ENCODE measurements at regions not wholly inside any gene's neighbourhood (a gene's known extent, or its start where the extent isn't known, plus 50 kb on each side); places are given as distances from the start of the nearest gene placed in this dataset.

- no peak overlapping the region for H3K18ac ChIP-seq (ENCODE audit: low read length)
- WGBS (ENCODE audit: extremely low coverage, insufficient coverage, insufficient read length) = no CpG with 5 or more reads among the region's 5 CpGs
- no peak overlapping the region for H2BK12ac ChIP-seq (ENCODE audit: low read length)
- H3K23ac ChIP-seq (ENCODE audit: low read length) = no peak overlapping the region
- no peak for DNase-seq
- peaks cover 8% of the 10 kb centered on the region for H3K9me3 ChIP-seq (ENCODE audit: insufficient read depth, low read depth, low read length)
- H4K12ac ChIP-seq (ENCODE audit: low read depth, low read length) = no peak overlapping the region
- no peak overlapping the region for H4K8ac ChIP-seq (ENCODE audit: low read depth, low read length)
- no peak overlapping the region for H4K91ac ChIP-seq (ENCODE audit: low read depth, low read length)
- H3K36me3 ChIP-seq (ENCODE audit: control insufficient read depth in 1 of 2, insufficient read depth in 2 of 2, low read length in 2 of 2) = no peaks in the 10 kb centered on the region
- no peak overlapping the region for H2AK5ac ChIP-seq (ENCODE audit: low read length)
- H3K79me1 ChIP-seq (ENCODE audit: low read length) = no peaks in the 10 kb centered on the region
- no peak overlapping the region for H3K9ac ChIP-seq (ENCODE audit: low read length)
- H2AFZ ChIP-seq (ENCODE audit: insufficient read depth, low read length, poor library complexity) = no peak overlapping the region
- no peak overlapping the region for H2BK5ac ChIP-seq (ENCODE audit: low read depth, low read length, poor library complexity)
- H3K14ac ChIP-seq (ENCODE audit: low read length) = no peak overlapping the region
- H2BK120ac ChIP-seq (ENCODE audit: insufficient read depth, low read length, poor library complexity) = no peak overlapping the region
- H3K79me2 ChIP-seq (ENCODE audit: control insufficient read depth, insufficient read depth, low read length, poor library complexity) = no peaks in the 10 kb centered on the region
- no peaks in the 10 kb centered on the region for H3K27me3 ChIP-seq (ENCODE audit: insufficient read depth, low read length)
- H3K4ac ChIP-seq (ENCODE audit: low read depth, low read length) = no peak overlapping the region
- H3K4me1 ChIP-seq (ENCODE audit: control insufficient read depth in 1 of 2, insufficient read depth in 2 of 2, low read length in 2 of 2) = no peaks in the 10 kb centered on the region
- H3K27ac ChIP-seq (ENCODE audit: low read depth, low read length) = no peak overlapping the region
- H3K4me3 ChIP-seq (ENCODE audit: low read depth, low read length) = no peak overlapping the region
- no peak overlapping the region for H3K4me2 ChIP-seq (ENCODE audit: low read length)
These were observed 352.9 kb upstream of the NCAM2 start for GRCh38 chr21:20645344-20645743.

GRCh38 chr21:20646431-20647165, 351.6 kb upstream of the NCAM2 start:
- WGBS (ENCODE audit: extremely low coverage, insufficient coverage, insufficient read length) = no CpG with 5 or more reads among the region's 7 CpGs
- Histone ChIP-seq H4K12ac (ENCODE audit: low read depth, low read length) (no peak overlapping the region), H3K4me1 (ENCODE audit: control insufficient read depth in 1 of 2, insufficient read depth in 2 of 2, low read length in 2 of 2) (no peaks in the 10 kb centered on the region), H4K91ac (ENCODE audit: low read depth, low read length) (no peak overlapping the region), H3K9me3 (ENCODE audit: insufficient read depth, low read depth, low read length) (peaks cover 8% of the 10 kb centered on the region), H3K27me3 (ENCODE audit: insufficient read depth, low read length) (no peaks in the 10 kb centered on the region), H3K4me3 (ENCODE audit: low read depth, low read length) (no peak overlapping the region), H3K18ac (ENCODE audit: low read length) (no peak overlapping the region), H2BK12ac (ENCODE audit: low read length) (no peak overlapping the region), H3K14ac (ENCODE audit: low read length) (no peak overlapping the region), H3K4me2 (ENCODE audit: low read length) (no peak overlapping the region), H3K79me2 (ENCODE audit: control insufficient read depth, insufficient read depth, low read length, poor library complexity) (no peaks in the 10 kb centered on the region), H3K79me1 (ENCODE audit: low read length) (no peaks in the 10 kb centered on the region), H3K36me3 (ENCODE audit: control insufficient read depth in 1 of 2, insufficient read depth in 2 of 2, low read length in 2 of 2) (no peaks in the 10 kb centered on the region), H3K4ac (ENCODE audit: low read depth, low read length) (no peak overlapping the region), H2BK120ac (ENCODE audit: insufficient read depth, low read length, poor library complexity) (no peak overlapping the region), H4K8ac (ENCODE audit: low read depth, low read length) (no peak overlapping the region), H2AFZ (ENCODE audit: insufficient read depth, low read length, poor library complexity) (no peak overlapping the region), H2AK5ac (ENCODE audit: low read length) (no peak overlapping the region), H3K9ac (ENCODE audit: low read length) (no peak overlapping the region), H2BK5ac (ENCODE audit: low read depth, low read length, poor library complexity) (no peak overlapping the region), H3K27ac (ENCODE audit: low read depth, low read length) (no peak overlapping the region), H3K23ac (ENCODE audit: low read length) (no peak overlapping the region)
- DNase-seq = no peak

GRCh38 chr21:20647607-20648006, 350.6 kb upstream of the NCAM2 start:
- H3K4me3 ChIP-seq (ENCODE audit: low read depth, low read length) = no peak overlapping the region
- WGBS (ENCODE audit: extremely low coverage, insufficient coverage, insufficient read length) = no CpG with 5 or more reads among the region's 1 CpG
- H3K27ac ChIP-seq (ENCODE audit: low read depth, low read length) = no peak overlapping the region
- H4K91ac ChIP-seq (ENCODE audit: low read depth, low read length) = no peak overlapping the region
- no peaks in the 10 kb centered on the region for H3K79me1 ChIP-seq (ENCODE audit: low read length)
- no peaks in the 10 kb centered on the region for H3K36me3 ChIP-seq (ENCODE audit: control insufficient read depth in 1 of 2, insufficient read depth in 2 of 2, low read length in 2 of 2)
- H2BK12ac ChIP-seq (ENCODE audit: low read length) = no peak overlapping the region
- H3K9me3 ChIP-seq (ENCODE audit: insufficient read depth, low read depth, low read length) = peaks cover 8% of the 10 kb centered on the region
- no peaks in the 10 kb centered on the region for H3K4me1 ChIP-seq (ENCODE audit: control insufficient read depth in 1 of 2, insufficient read depth in 2 of 2, low read length in 2 of 2)
- no peak overlapping the region for H4K8ac ChIP-seq (ENCODE audit: low read depth, low read length)
- H4K12ac ChIP-seq (ENCODE audit: low read depth, low read length) = no peak overlapping the region
- H3K14ac ChIP-seq (ENCODE audit: low read length) = no peak overlapping the region
- no peak overlapping the region for H3K23ac ChIP-seq (ENCODE audit: low read length)
- H2BK120ac ChIP-seq (ENCODE audit: insufficient read depth, low read length, poor library complexity) = no peak overlapping the region
- H3K4ac ChIP-seq (ENCODE audit: low read depth, low read length) = no peak overlapping the region
- no peak overlapping the region for H3K4me2 ChIP-seq (ENCODE audit: low read length)
- H3K9ac ChIP-seq (ENCODE audit: low read length) = no peak overlapping the region
- H3K27me3 ChIP-seq (ENCODE audit: insufficient read depth, low read length) = no peaks in the 10 kb centered on the region
- no peak overlapping the region for H2AFZ ChIP-seq (ENCODE audit: insufficient read depth, low read length, poor library complexity)
- H2AK5ac ChIP-seq (ENCODE audit: low read length) = no peak overlapping the region
- no peak for DNase-seq
- no peak overlapping the region for H3K18ac ChIP-seq (ENCODE audit: low read length)
- H3K79me2 ChIP-seq (ENCODE audit: control insufficient read depth, insufficient read depth, low read length, poor library complexity) = no peaks in the 10 kb centered on the region
- no peak overlapping the region for H2BK5ac ChIP-seq (ENCODE audit: low read depth, low read length, poor library complexity)

GRCh38 chr21:20649231-20649630, 349.0 kb upstream of the NCAM2 start:
- no CpG with 5 or more reads among the region's 5 CpGs for WGBS (ENCODE audit: extremely low coverage, insufficient coverage, insufficient read length)
- no peak for DNase-seq
- H3K14ac ChIP-seq (ENCODE audit: low read length) = no peak overlapping the region
- H3K36me3 ChIP-seq (ENCODE audit: control insufficient read depth in 1 of 2, insufficient read depth in 2 of 2, low read length in 2 of 2) = no peaks in the 10 kb centered on the region
- no peak overlapping the region for H3K9ac ChIP-seq (ENCODE audit: low read length)
- H3K23ac ChIP-seq (ENCODE audit: low read length) = no peak overlapping the region
- H4K12ac ChIP-seq (ENCODE audit: low read depth, low read length) = no peak overlapping the region
- H3K4ac ChIP-seq (ENCODE audit: low read depth, low read length) = no peak overlapping the region
- H2BK120ac ChIP-seq (ENCODE audit: insufficient read depth, low read length, poor library complexity) = no peak overlapping the region
- no peaks in the 10 kb centered on the region for H3K4me1 ChIP-seq (ENCODE audit: control insufficient read depth in 1 of 2, insufficient read depth in 2 of 2, low read length in 2 of 2)
- H3K9me3 ChIP-seq (ENCODE audit: insufficient read depth, low read depth, low read length) = peaks cover 8% of the 10 kb centered on the region
- H3K18ac ChIP-seq (ENCODE audit: low read length) = no peak overlapping the region
- H3K4me2 ChIP-seq (ENCODE audit: low read length) = no peak overlapping the region
- no peaks in the 10 kb centered on the region for H3K79me2 ChIP-seq (ENCODE audit: control insufficient read depth, insufficient read depth, low read length, poor library complexity)
- H4K8ac ChIP-seq (ENCODE audit: low read depth, low read length) = no peak overlapping the region
- H3K79me1 ChIP-seq (ENCODE audit: low read length) = no peaks in the 10 kb centered on the region
- no peaks in the 10 kb centered on the region for H3K27me3 ChIP-seq (ENCODE audit: insufficient read depth, low read length)
- H2AK5ac ChIP-seq (ENCODE audit: low read length) = no peak overlapping the region
- no peak overlapping the region for H2AFZ ChIP-seq (ENCODE audit: insufficient read depth, low read length, poor library complexity)
- H2BK12ac ChIP-seq (ENCODE audit: low read length) = no peak overlapping the region
- no peak overlapping the region for H4K91ac ChIP-seq (ENCODE audit: low read depth, low read length)
- H2BK5ac ChIP-seq (ENCODE audit: low read depth, low read length, poor library complexity) = no peak overlapping the region
- no peak overlapping the region for H3K27ac ChIP-seq (ENCODE audit: low read depth, low read length)
- H3K4me3 ChIP-seq (ENCODE audit: low read depth, low read length) = no peak overlapping the region
